ENCODE measurements at regions not wholly inside any gene's neighbourhood (a gene's known extent, or its start where the extent isn't known, plus 50 kb on each side); places are given as distances from the start of the nearest gene placed in this dataset.
A peak's percentile ranks its signal among the peaks of the same experiment; 100 is the strongest.

DNA sequence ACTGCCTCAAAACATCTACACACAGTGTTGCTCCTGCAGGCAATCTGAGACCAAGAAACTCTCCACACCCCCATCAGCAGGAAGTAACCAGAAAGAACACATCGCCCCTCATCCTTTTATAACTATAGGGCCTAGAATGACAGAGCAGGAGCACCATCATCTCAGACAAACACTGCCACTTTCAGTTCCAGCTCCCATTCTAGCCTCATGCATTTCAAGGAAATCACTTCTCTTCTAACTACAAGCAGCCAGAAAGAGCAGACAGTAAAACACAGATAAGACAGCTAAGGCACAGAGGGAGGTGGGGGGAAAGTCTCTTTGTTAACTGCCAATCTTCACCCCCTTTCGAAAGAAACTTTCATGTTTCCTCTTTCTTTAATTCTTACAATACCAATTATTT lies 102.6 kb upstream of the TENT5D start:
- ChIA-PET POLR2A (no interaction called here), CTCF (no interaction called here)
- Mint-ChIP-seq H3K9me3 (ENCODE audit: low read depth) (peaks cover 2% of the 10 kb centered on the region), H3K27me3 (no peaks in the 10 kb centered on the region), H3K27ac (no peak overlapping the region), H3K4me1 (no peaks in the 10 kb centered on the region), H3K36me3 (ENCODE audit: low read depth) (no peaks in the 10 kb centered on the region), H3K4me3 (no peak overlapping the region)
- DNase-seq (no peak), ATAC-seq (no peak)
- intact Hi-C loops (cut with DNase I, micrococcal nuclease) = no loop called here

DNA sequence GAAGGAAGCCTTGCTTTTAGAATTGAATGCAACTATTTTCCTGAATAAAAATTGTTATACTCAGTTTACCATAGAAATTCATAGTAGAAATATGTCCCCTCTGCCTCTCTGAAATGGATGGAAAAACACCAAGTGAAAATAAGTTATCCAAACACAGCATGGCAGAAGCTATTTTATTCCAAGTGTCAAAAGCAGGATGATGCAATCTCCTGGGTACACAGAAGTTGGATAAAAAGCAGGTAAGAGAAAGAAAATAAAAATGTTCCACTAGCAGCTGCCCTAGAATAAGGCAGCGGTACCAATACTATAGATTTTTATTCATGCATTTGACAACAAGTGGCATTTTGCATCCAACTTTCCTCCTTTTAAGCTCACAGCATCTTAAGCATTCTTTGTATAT lies 89.0 kb upstream of the TENT5D start:
- Mint-ChIP-seq H3K4me3 (no peak overlapping the region), H3K4me1 (no peaks in the 10 kb centered on the region), H3K27ac (no peak overlapping the region), H3K36me3 (ENCODE audit: low read depth) (no peaks in the 10 kb centered on the region), H3K9me3 (ENCODE audit: low read depth) (no peaks in the 10 kb centered on the region), H3K27me3 (no peaks in the 10 kb centered on the region)
- intact Hi-C loops (cut with DNase I, micrococcal nuclease) = no loop called here
- CTCF ChIA-PET = no interaction called here
- POLR2A ChIA-PET = no interaction called here
- DNase-seq = no peak
- ATAC-seq = no peak

DNA sequence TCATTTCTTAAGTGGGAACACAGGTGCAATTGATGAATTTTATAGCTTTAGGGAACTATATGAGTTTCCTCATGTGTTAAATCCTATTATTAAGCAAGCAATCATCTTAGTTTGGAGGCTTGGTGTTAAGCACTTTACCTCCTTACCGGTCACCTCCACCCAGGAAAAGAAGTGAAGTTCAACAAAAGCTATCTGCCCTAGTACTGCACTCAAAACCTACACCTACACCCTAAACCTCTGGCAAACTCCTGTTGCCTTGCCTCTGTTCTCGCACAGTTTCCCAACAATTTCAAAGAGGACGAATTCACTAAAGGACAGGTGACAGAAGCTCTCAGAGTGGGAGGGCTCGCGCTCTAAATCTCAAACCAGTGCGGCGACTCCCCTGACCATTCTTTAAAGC lies 85.7 kb upstream of the TENT5D start:
- no peaks in the 10 kb centered on the region for H3K36me3 Mint-ChIP-seq (ENCODE audit: low read depth)
- ATAC-seq = no peak
- ChIA-PET POLR2A (no interaction called here), CTCF (interaction anchor here (0.6 kb wide), 1 partner anchor 48 kb away, joined by 4 read pairs; no protein-coding TSS in a partner anchor)
- H3K4me3 Mint-ChIP-seq = no peak overlapping the region
- DNase-seq = no peak
- H3K27me3 Mint-ChIP-seq = no peaks in the 10 kb centered on the region
- H3K27ac Mint-ChIP-seq = no peak overlapping the region
- intact Hi-C loops (cut with DNase I, micrococcal nuclease) = no loop called here
- no peaks in the 10 kb centered on the region for H3K9me3 Mint-ChIP-seq (ENCODE audit: low read depth)
- H3K4me1 Mint-ChIP-seq = no peaks in the 10 kb centered on the region

DNA sequence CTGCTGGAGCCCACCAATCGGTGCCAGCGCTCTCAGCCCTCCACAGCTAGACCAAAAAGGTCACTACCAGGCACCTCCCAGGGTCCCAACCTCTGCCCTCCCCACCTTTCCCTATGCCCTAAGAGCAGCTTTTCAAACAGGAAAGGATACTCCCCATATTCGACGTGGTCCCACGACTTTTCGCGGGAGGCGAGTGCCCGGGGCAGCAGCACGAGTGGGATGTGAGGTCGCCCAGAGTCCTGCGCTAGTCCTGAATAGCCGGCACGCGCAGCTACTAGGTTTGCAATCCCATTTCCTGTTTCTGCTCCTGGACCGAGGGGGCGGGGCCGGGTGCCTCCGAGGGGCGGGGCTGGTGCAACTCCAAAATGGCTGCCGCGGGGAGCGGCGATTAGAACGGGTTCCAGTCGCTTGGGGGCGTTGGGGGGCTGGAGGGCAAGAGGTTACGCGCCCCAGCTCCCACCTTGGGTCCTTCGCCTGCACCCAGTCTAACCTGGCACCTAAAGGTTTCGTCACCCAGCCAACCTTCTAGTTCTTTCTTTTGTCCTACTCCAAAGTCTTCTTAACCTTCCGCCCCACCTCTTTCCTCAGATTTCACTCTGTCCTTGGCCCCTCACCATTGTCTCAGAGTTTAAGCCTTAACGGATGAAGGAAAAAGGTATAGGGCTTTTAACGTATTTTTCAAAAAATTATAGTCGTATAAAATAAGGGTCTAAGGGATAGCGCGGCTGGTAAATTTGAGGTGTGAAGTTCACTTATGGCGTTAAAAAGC lies 85.0 kb upstream of the TENT5D start:
- H3K9me3 Mint-ChIP-seq (ENCODE audit: low read depth) = no peaks in the 10 kb centered on the region
- intact Hi-C loops (cut with DNase I, micrococcal nuclease) = no loop called here
- POLR2A ChIA-PET = no interaction called here
- no peaks in the 10 kb centered on the region for H3K27me3 Mint-ChIP-seq
- H3K27ac Mint-ChIP-seq = no peak overlapping the region
- ATAC-seq (no peak), DNase-seq (peak; percentile 23)
- H3K4me3 Mint-ChIP-seq = no peak overlapping the region
- CTCF ChIA-PET = interaction anchor here (0.6 kb wide), 1 partner anchor 49 kb away, joined by 4 read pairs; no protein-coding TSS in a partner anchor
- H3K36me3 Mint-ChIP-seq (ENCODE audit: low read depth) = no peaks in the 10 kb centered on the region
- H3K4me1 Mint-ChIP-seq = no peaks in the 10 kb centered on the region

DNA sequence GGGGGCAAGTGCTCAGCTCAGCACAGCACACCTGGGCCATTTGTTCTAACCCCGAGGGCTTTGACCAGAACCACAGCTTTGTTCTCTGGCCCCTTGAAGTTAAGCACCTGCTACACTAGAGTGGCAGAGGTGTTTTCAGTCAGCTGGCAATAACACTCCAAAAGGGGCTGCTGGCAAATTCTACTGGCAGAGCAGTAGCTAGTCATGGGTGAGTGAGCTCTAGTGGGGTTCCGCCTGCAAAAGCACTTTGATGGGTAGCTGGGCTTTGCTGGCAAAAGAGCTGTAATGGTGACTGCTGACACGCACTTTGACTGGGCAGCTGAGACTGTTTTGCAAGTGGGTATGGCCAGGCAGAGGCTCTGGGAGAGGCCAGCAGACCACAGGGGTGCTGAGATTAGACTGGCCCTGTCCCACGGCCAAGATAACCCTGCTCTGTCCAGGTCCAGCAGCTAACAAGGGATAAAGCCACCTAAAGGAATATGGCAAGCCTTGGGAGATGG lies 65.2 kb upstream of the TENT5D start:
- H3K4me3 Mint-ChIP-seq = no peak overlapping the region
- ATAC-seq (no peak), DNase-seq (no peak)
- intact Hi-C loops (cut with DNase I, micrococcal nuclease) = no loop called here
- H3K4me1 Mint-ChIP-seq = no peaks in the 10 kb centered on the region
- ChIA-PET CTCF (no interaction called here), POLR2A (no interaction called here)
- no peaks in the 10 kb centered on the region for H3K9me3 Mint-ChIP-seq (ENCODE audit: low read depth)
- no peaks in the 10 kb centered on the region for H3K27me3 Mint-ChIP-seq
- H3K27ac Mint-ChIP-seq = no peak overlapping the region
- no peaks in the 10 kb centered on the region for H3K36me3 Mint-ChIP-seq (ENCODE audit: low read depth)
